ENCODE measurements at regions not wholly inside any gene's neighbourhood (a gene's known extent, or its start where the extent isn't known, plus 50 kb on each side); places are given as distances from the start of the nearest gene placed in this dataset.

DNA sequence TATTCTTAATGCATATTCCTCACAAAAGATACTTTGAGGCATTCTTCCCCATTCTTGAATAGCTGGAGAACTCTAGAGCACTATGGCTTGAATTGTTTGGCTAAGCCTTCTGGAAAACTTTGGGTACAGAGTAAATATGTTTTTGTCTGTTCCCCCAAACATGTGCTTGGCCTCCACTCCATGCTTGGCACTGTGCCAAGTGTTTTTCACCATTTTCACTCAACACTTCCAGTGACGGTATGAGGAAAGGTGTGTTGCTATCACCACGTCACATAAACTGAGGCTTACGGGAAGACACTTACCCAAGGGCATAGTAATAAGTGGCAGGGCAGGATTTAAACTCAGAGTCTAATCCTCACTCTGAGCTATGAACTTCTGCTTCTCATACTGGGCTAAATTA, 318.2 kb downstream of the WDR11 start:
- Histone ChIP-seq H3K36me3 (ENCODE audit: insufficient read depth, low read length) (no peaks in the 10 kb centered on the region), H3K9ac (ENCODE audit: low read length) (no peak overlapping the region), H3K9me3 (ENCODE audit: low read length) (no peaks in the 10 kb centered on the region), H3K4me3 (ENCODE audit: low read depth in 1 of 2, low read length in 2 of 2) (no peak overlapping the region), H3K4me1 (ENCODE audit: insufficient read depth, low read length) (peaks cover 8% of the 10 kb centered on the region), H3K27ac (ENCODE audit: low read depth, low read length) (no peak overlapping the region), H3K27me3 (ENCODE audit: control insufficient read depth in 1 of 2, insufficient read depth in 2 of 2, low read length in 2 of 2) (no peaks in the 10 kb centered on the region)

DNA sequence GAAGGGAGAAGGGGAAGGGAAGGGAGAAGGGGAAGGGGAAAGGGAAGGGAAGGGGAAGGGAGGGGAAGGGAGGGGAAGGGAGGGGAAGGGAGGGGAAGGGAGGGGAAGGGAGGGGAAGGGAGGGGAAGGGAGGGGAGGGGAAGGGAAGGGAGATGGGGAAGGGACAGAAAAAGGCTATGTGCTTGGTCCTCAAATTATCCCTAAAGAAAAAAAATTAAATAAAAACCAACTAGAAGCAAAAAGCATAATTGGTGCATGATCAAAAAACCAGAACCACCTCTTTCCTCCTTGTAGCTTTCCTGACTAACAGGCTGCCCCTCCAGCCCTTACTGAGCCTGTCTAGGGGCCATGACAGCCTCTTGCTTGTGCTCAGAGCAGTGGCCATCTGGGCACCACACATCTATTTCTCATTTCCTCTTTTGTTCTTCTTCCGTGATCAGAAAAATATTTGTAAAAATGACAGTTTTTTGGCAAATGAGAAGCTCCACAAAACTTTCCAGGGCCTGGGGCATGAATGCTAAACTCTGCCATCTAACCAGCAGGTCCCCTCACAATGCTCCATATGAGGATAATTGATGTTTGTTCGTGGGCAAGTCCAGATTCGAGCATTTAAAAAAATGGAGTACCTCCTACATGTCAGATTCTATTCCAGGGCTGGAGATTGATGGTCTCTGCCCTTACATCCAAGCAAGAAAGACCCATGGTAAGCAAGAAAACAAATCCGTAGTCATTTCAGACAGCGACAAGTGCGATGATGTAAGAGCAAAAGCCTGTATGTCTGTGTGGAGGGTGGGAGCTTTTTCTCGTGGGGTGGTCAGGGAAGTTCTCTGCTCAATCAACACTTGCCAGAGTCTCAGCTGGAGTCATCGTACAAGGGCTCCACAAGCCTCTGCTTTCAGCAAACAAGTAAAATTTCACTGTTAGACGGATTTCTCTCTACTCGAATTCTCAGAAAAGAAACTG, 320.9 kb downstream of the WDR11 start:
- no peaks in the 10 kb centered on the region for H3K9me3 ChIP-seq (ENCODE audit: low read length)
- H3K27me3 ChIP-seq (ENCODE audit: control insufficient read depth in 1 of 2, insufficient read depth in 2 of 2, low read length in 2 of 2), result no peaks in the 10 kb centered on the region
- H3K4me3 ChIP-seq (ENCODE audit: low read depth in 1 of 2, low read length in 2 of 2), result no peak overlapping the region
- H3K36me3 ChIP-seq (ENCODE audit: insufficient read depth, low read length), result no peaks in the 10 kb centered on the region
- peaks cover 18% of the 10 kb centered on the region for H3K4me1 ChIP-seq (ENCODE audit: insufficient read depth, low read length)
- H3K27ac ChIP-seq (ENCODE audit: low read depth, low read length), result no peak overlapping the region
- no peak overlapping the region for H3K9ac ChIP-seq (ENCODE audit: low read length)

- no peaks in the 10 kb centered on the region for H3K36me3 ChIP-seq (ENCODE audit: insufficient read depth, low read length)
- no peak overlapping the region for H3K9ac ChIP-seq (ENCODE audit: low read length)
- H3K27ac ChIP-seq (ENCODE audit: low read depth, low read length), result no peak overlapping the region
- H3K4me1 ChIP-seq (ENCODE audit: insufficient read depth, low read length), result peaks cover 10% of the 10 kb centered on the region
- H3K4me3 ChIP-seq (ENCODE audit: low read depth in 1 of 2, low read length in 2 of 2), result no peak overlapping the region
- no peaks in the 10 kb centered on the region for H3K27me3 ChIP-seq (ENCODE audit: control insufficient read depth in 1 of 2, insufficient read depth in 2 of 2, low read length in 2 of 2)
- no peaks in the 10 kb centered on the region for H3K9me3 ChIP-seq (ENCODE audit: low read length)
Measured at GRCh38 chr10:121179006-121179405, 327.8 kb downstream of the WDR11 start.

- Histone ChIP-seq H3K4me1 (ENCODE audit: insufficient read depth, low read length) (no peaks in the 10 kb centered on the region), H3K9ac (ENCODE audit: low read length) (no peak overlapping the region), H3K9me3 (ENCODE audit: low read length) (no peaks in the 10 kb centered on the region), H3K36me3 (ENCODE audit: insufficient read depth, low read length) (no peaks in the 10 kb centered on the region), H3K27ac (ENCODE audit: low read depth, low read length) (no peak overlapping the region), H3K27me3 (ENCODE audit: control insufficient read depth in 1 of 2, insufficient read depth in 2 of 2, low read length in 2 of 2) (no peaks in the 10 kb centered on the region), H3K4me3 (ENCODE audit: low read depth in 1 of 2, low read length in 2 of 2) (no peak overlapping the region)
Measured at GRCh38 chr10:121182219-121182618, 331.1 kb downstream of the WDR11 start.

- Histone ChIP-seq H3K36me3 (ENCODE audit: insufficient read depth, low read length) (no peaks in the 10 kb centered on the region), H3K4me3 (ENCODE audit: low read depth in 1 of 2, low read length in 2 of 2) (no peak overlapping the region), H3K27me3 (ENCODE audit: control insufficient read depth in 1 of 2, insufficient read depth in 2 of 2, low read length in 2 of 2) (no peaks in the 10 kb centered on the region)
Measured at GRCh38 chr10:121183236-121183635, 332.1 kb downstream of the WDR11 start.

GRCh38 chr10:121183707-121184106, 332.5 kb downstream of the WDR11 start:
- H3K36me3 ChIP-seq (ENCODE audit: insufficient read depth, low read length), result no peaks in the 10 kb centered on the region
- H3K9me3 ChIP-seq (ENCODE audit: low read length), result no peaks in the 10 kb centered on the region
- H3K9ac ChIP-seq (ENCODE audit: low read length), result no peak overlapping the region
- H3K27me3 ChIP-seq (ENCODE audit: control insufficient read depth in 1 of 2, insufficient read depth in 2 of 2, low read length in 2 of 2), result no peaks in the 10 kb centered on the region
- H3K27ac ChIP-seq (ENCODE audit: low read depth, low read length), result no peak overlapping the region
- no peak overlapping the region for H3K4me3 ChIP-seq (ENCODE audit: low read depth in 1 of 2, low read length in 2 of 2)
- H3K4me1 ChIP-seq (ENCODE audit: insufficient read depth, low read length), result no peaks in the 10 kb centered on the region

More at GRCh38 chr10:121183236-121183635, 332.1 kb downstream of the WDR11 start:
- H3K9me3 ChIP-seq (ENCODE audit: low read length), result no peaks in the 10 kb centered on the region
- no peaks in the 10 kb centered on the region for H3K4me1 ChIP-seq (ENCODE audit: insufficient read depth, low read length)
- no peak overlapping the region for H3K9ac ChIP-seq (ENCODE audit: low read length)
- no peak overlapping the region for H3K27ac ChIP-seq (ENCODE audit: low read depth, low read length)

GRCh38 chr10:121185816-121186455, 334.8 kb downstream of the WDR11 start:
- H3K27ac ChIP-seq (ENCODE audit: low read depth, low read length), result no peak overlapping the region
- no peak overlapping the region for H3K4me3 ChIP-seq (ENCODE audit: low read depth in 1 of 2, low read length in 2 of 2)
- H3K36me3 ChIP-seq (ENCODE audit: insufficient read depth, low read length), result no peaks in the 10 kb centered on the region
- H3K9me3 ChIP-seq (ENCODE audit: low read length), result no peaks in the 10 kb centered on the region
- no peaks in the 10 kb centered on the region for H3K27me3 ChIP-seq (ENCODE audit: control insufficient read depth in 1 of 2, insufficient read depth in 2 of 2, low read length in 2 of 2)
- H3K4me1 ChIP-seq (ENCODE audit: insufficient read depth, low read length), result no peaks in the 10 kb centered on the region
- no peak overlapping the region for H3K9ac ChIP-seq (ENCODE audit: low read length)

GRCh38 chr10:121187391-121187790, 336.2 kb downstream of the WDR11 start:
- Histone ChIP-seq H3K36me3 (ENCODE audit: insufficient read depth, low read length) (no peaks in the 10 kb centered on the region), H3K9ac (ENCODE audit: low read length) (no peak overlapping the region), H3K9me3 (ENCODE audit: low read length) (no peaks in the 10 kb centered on the region), H3K4me3 (ENCODE audit: low read depth in 1 of 2, low read length in 2 of 2) (no peak overlapping the region), H3K4me1 (ENCODE audit: insufficient read depth, low read length) (no peaks in the 10 kb centered on the region), H3K27ac (ENCODE audit: low read depth, low read length) (no peak overlapping the region), H3K27me3 (ENCODE audit: control insufficient read depth in 1 of 2, insufficient read depth in 2 of 2, low read length in 2 of 2) (no peaks in the 10 kb centered on the region)

- H3K36me3 ChIP-seq (ENCODE audit: insufficient read depth, low read length), result no peaks in the 10 kb centered on the region
- H3K27ac ChIP-seq (ENCODE audit: low read depth, low read length), result no peak overlapping the region
- H3K4me1 ChIP-seq (ENCODE audit: insufficient read depth, low read length), result no peaks in the 10 kb centered on the region
- H3K27me3 ChIP-seq (ENCODE audit: control insufficient read depth in 1 of 2, insufficient read depth in 2 of 2, low read length in 2 of 2), result no peaks in the 10 kb centered on the region
- H3K9me3 ChIP-seq (ENCODE audit: low read length), result no peaks in the 10 kb centered on the region
- no peak overlapping the region for H3K9ac ChIP-seq (ENCODE audit: low read length)
- H3K4me3 ChIP-seq (ENCODE audit: low read depth in 1 of 2, low read length in 2 of 2), result no peak overlapping the region
Measured at GRCh38 chr10:121188005-121188404, 336.8 kb downstream of the WDR11 start.

GRCh38 chr10:121189066-121189465, 337.9 kb downstream of the WDR11 start:
- Histone ChIP-seq H3K27ac (ENCODE audit: low read depth, low read length) (peak overlapping the region; percentile 53), H3K4me1 (ENCODE audit: insufficient read depth, low read length) (no peaks in the 10 kb centered on the region), H3K4me3 (ENCODE audit: low read depth in 1 of 2, low read length in 2 of 2) (peak overlapping the region in 1 of 2 donors; percentile 2), H3K9ac (ENCODE audit: low read length) (no peak overlapping the region), H3K27me3 (ENCODE audit: control insufficient read depth in 1 of 2, insufficient read depth in 2 of 2, low read length in 2 of 2) (no peaks in the 10 kb centered on the region), H3K9me3 (ENCODE audit: low read length) (no peaks in the 10 kb centered on the region), H3K36me3 (ENCODE audit: insufficient read depth, low read length) (no peaks in the 10 kb centered on the region)

- H3K4me3 ChIP-seq (ENCODE audit: low read depth in 1 of 2, low read length in 2 of 2), result no peak overlapping the region
- no peak overlapping the region for H3K27ac ChIP-seq (ENCODE audit: low read depth, low read length)
- H3K4me1 ChIP-seq (ENCODE audit: insufficient read depth, low read length), result no peaks in the 10 kb centered on the region
Measured at GRCh38 chr10:121194696-121195523, 343.7 kb downstream of the WDR11 start.

More at GRCh38 chr10:121194696-121195523, 343.7 kb downstream of the WDR11 start:
- Histone ChIP-seq H3K9me3 (ENCODE audit: low read length) (no peaks in the 10 kb centered on the region), H3K36me3 (ENCODE audit: insufficient read depth, low read length) (no peaks in the 10 kb centered on the region), H3K27me3 (ENCODE audit: control insufficient read depth in 1 of 2, insufficient read depth in 2 of 2, low read length in 2 of 2) (no peaks in the 10 kb centered on the region), H3K9ac (ENCODE audit: low read length) (no peak overlapping the region)

Measured in muscle layer of colon (tissue), 2 donors.